Gastroesophageal sphincter (tissue), 4 donors: ENCODE measurements at regions not wholly inside any gene's neighbourhood (a gene's known extent, or its start where the extent isn't known, plus 50 kb on each side); places are given as distances from the start of the nearest gene placed in this dataset.

ENCODE experiments used
- ATAC-seq: fragments of 150-250 bp; one replicate; pipeline ENCODE4 v1.9.1; 2016; ENCODE audit warnings: mild to moderate bottlenecking, moderate library complexity
- H3K27ac ChIP-seq, 4 donors: fragments of 200-600 bp; sonication (generic) in 3 of 4; 1 replicate in 3 of 4; 2 replicates in 1 of 4; pipeline ENCODE4 v1.5.1; 2016 to 2019
- H3K27me3 ChIP-seq: fragments of 200-600 bp; sonication (generic); one replicate; pipeline ENCODE4 v1.5.1; 2019
- H3K36me3 ChIP-seq, 2 donors: fragments of 200-600 bp; sonication (generic); one replicate each; pipeline ENCODE4 v1.5.1; 2019; ENCODE audit warnings: control low read depth in 1 of 2
- H3K4me1 ChIP-seq, 3 donors: fragments of 200-600 bp; sonication (generic); 1 replicate in 2 of 3; 2 replicates in 1 of 3; pipeline ENCODE4 v1.5.1; 2016 to 2019; ENCODE audit warnings: control low read depth in 2 of 3
- H3K4me3 ChIP-seq, 2 donors: fragments of 200-600 bp; sonication (generic); one replicate each; pipeline ENCODE4 v1.5.1; 2019; ENCODE audit warnings: mild to moderate bottlenecking in 1 of 2, moderate library complexity in 1 of 2
- H3K9me3 ChIP-seq, 3 donors: fragments of 200-600 bp; sonication (generic); one replicate each; pipeline ENCODE4 v1.5.1; 2017 to 2019; ENCODE audit warnings: control low read depth in 2 of 3
- CTCF ChIP-seq, 4 experiments: fragments of 200-600 bp in 2 of 4; fragments of 450-650 bp in 2 of 4; sonication (generic) in 1 of 4; IDR thresholded peaks; one replicate each; pipeline ENCODE4 v1.5.1; 2017 to 2019; ENCODE audit warnings: antibody characterized with exemption in 4 of 4, mild to moderate bottlenecking in 2 of 4, moderate library complexity in 2 of 4
- EP300 ChIP-seq: sonication (generic); formaldehyde crosslinking; IDR thresholded peaks from one replicate; pipeline ENCODE4 v1.6.1; 2017; ENCODE audit warnings: antibody characterized with exemption, mild to moderate bottlenecking
- POLR2A ChIP-seq, 2 donors: fragments of 450-650 bp; IDR thresholded peaks; one replicate each; pipeline ENCODE4 v1.6.1; 2017; ENCODE audit warnings: antibody characterized with exemption in 2 of 2, mild to moderate bottlenecking in 2 of 2, moderate library complexity in 1 of 2
- POLR2AphosphoS5 ChIP-seq: sonication (generic); formaldehyde crosslinking; IDR thresholded peaks from one replicate; pipeline ENCODE4 v1.6.1; 2017; ENCODE audit warnings: antibody characterized with exemption
- WGBS, 2 donors: methylation state at CpG; one replicate each; pipeline ENCODE4 v1.1.5; 2018; ENCODE audit warnings: low coverage in 1 of 2; 5-methylcytosine and 5-hydroxymethylcytosine counted together

- no peak for ATAC-seq
- Histone ChIP-seq H3K36me3 (no peaks in the 10 kb centered on the region), H3K27me3 (no peaks in the 10 kb centered on the region), H3K27ac (no peak overlapping the region), H3K9me3 (no peaks in the 10 kb centered on the region), H3K4me3 (no peak overlapping the region), H3K4me1 (peaks cover 0 to 12% (median 0%) of the 10 kb centered on the region in 3 donors)
- WGBS, 2 donors: 47 to 49% methylated on average over 2 to 4 of the region's 4 CpGs
- TF ChIP-seq EP300 (no peak), POLR2A (IDR thresholded peaks at IDR 0.05) (no peak), CTCF (IDR thresholded peaks at IDR 0.05) (no peak), POLR2AphosphoS5 (no peak)
Observed at GRCh38 chr21:16713331-16714117, 799.3 kb upstream of the CXADR start.

DNA sequence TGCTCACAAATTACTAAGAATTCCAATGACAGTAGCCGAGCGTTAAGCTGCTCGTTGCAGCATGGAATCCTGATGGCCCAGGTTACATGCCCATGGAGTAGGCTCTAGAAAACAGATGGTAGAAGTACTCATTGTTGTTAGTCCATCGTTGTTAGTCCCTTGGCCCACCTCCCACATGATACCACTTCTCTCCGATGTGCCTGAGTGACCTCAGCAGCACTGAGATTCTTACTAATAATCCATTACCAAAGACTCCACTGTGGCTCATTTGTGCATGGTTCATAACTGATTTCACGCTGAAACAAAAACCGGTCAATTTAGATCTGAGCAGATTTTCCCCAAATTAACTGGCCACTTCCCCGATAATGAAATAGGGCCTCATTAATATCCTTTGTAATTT is 772.3 kb upstream of the CXADR start:
- no peak for TF ChIP-seq CTCF (IDR thresholded peaks at IDR 0.05)
- TF ChIP-seq POLR2AphosphoS5: no peak
- no peak for TF ChIP-seq POLR2A (IDR thresholded peaks at IDR 0.05)
- no peak for TF ChIP-seq EP300
- Histone ChIP-seq H3K27me3 (no peaks in the 10 kb centered on the region), H3K4me3 (no peak overlapping the region), H3K36me3 (no peaks in the 10 kb centered on the region), H3K27ac (peak overlapping the region in 2 of 4 donors; percentile 45 to 50), H3K4me1 (peaks cover 0 to 27% (median 5%) of the 10 kb centered on the region in 3 donors), H3K9me3 (peaks cover 0 to 1% (median 0%) of the 10 kb centered on the region in 3 donors)
- 56 to 85% methylated on average over 6 to 8 of the region's 8 CpGs for WGBS, 2 donors
- ATAC-seq: no peak

DNA sequence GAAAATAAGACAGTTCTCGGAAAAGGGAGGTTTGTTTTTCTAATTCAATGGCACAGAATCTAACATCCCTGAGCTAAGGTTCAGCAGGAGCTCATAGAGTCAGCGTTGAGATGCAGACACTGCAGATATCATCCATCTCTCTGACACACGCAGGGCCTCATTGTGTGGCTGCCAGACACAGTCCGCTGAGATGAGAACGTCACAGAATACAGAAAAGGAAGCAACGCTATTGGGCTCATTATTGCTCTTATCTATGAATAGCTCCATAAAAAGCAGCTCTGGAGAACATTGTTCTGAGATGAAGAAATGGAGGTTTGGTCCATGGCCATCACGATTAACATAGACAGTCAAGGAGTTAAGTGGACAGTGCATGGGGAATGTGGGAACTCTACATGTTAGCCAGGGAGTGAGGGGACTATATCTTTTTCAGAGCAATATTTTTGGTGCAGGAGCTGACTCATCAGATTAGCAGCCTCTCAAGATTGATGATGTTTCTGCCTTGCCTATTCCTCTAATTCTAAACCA is 771.6 kb upstream of the CXADR start:
- no peak for ATAC-seq
- H3K4me1 ChIP-seq: peaks cover 0 to 27% (median 5%) of the 10 kb centered on the region in 3 donors
- TF ChIP-seq EP300 (no peak), POLR2AphosphoS5 (no peak), CTCF (IDR thresholded peaks at IDR 0.05) (no peak), POLR2A (IDR thresholded peaks at IDR 0.05) (no peak)
- WGBS, 2 donors: 7 to 24% methylated on average over 7 of the region's 7 CpGs
- no peaks in the 10 kb centered on the region for H3K27me3 ChIP-seq
- H3K36me3 ChIP-seq: no peaks in the 10 kb centered on the region
- peak overlapping the region in 3 of 4 donors; percentile 41 to 50 (median 45) for H3K27ac ChIP-seq
- no peak overlapping the region for H3K4me3 ChIP-seq
- H3K9me3 ChIP-seq: no peaks in the 10 kb centered on the region

DNA sequence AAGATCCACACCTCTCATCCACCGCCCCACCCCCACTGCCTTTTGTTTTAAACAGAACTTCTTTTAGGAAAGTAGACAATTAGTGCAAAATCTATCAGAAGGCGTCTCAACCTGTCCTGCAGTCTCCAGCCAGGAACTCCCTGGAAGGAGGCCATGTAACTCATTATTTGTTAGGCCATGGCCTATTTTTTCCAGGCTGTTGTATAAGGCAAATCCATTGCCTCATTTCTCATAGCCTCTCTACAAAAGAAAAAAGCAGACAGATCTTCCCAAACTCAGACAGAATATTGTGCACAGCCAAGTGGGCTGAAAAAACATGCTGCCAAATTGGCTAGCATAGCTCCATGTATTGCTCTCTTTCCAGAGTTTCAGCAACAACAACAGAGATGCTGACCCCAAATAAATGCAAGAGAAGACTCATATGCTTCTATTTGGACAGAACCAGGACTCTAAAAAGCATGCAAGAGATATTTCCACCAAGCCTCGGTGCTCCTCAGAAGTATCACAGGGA is 770.7 kb upstream of the CXADR start:
- Histone ChIP-seq H3K36me3 (no peaks in the 10 kb centered on the region), H3K27me3 (no peaks in the 10 kb centered on the region), H3K4me3 (no peak overlapping the region), H3K4me1 (peaks cover 0 to 27% (median 5%) of the 10 kb centered on the region in 3 donors), H3K9me3 (no peaks in the 10 kb centered on the region), H3K27ac (peak overlapping the region; percentile 41 to 50 (median 44))
- peak; percentile 84 for ATAC-seq
- 23 to 28% methylated on average over 3 of the region's 3 CpGs for WGBS, 2 donors
- TF ChIP-seq POLR2AphosphoS5: peak; percentile 47
- no peak for TF ChIP-seq CTCF (IDR thresholded peaks at IDR 0.05)
- TF ChIP-seq EP300: no peak
- TF ChIP-seq POLR2A (IDR thresholded peaks at IDR 0.05): no peak
